NCI-H1930 (cell line): ENCODE measurements at regions not wholly inside any gene's neighbourhood (a gene's known extent, or its start where the extent isn't known, plus 50 kb on each side); places are given as distances from the start of the nearest gene placed in this dataset.
"Not testable (repeated sequence)": the region's sequence is repeated elsewhere in the genome, so short reads cannot be mapped to it uniquely, and the experiment has no call there.

Source experiments
- DNase-seq, 2 experiments: peaks; one replicate each; lab custom pipeline; 2025; lab: John Stamatoyannopoulos, UW

- DNase-seq = no peak
Measured at GRCh38 chr1:184854496-184855140, 100.0 kb upstream of the EDEM3 start.

- DNase-seq = no peak
Measured at GRCh38 chr1:184854036-184854435, 99.4 kb upstream of the EDEM3 start.

GRCh38 chr1:184851822-184852746, 97.4 kb upstream of the EDEM3 start:
- no peak for DNase-seq

GRCh38 chr1:184843732-184844495, 89.3 kb upstream of the EDEM3 start:
- no peak for DNase-seq

GRCh38 chr1:184840596-184840995, 85.9 kb upstream of the EDEM3 start:
- no peak for DNase-seq

- DNase-seq = no peak
Measured at GRCh38 chr1:184838504-184838951, 83.9 kb upstream of the EDEM3 start.

- DNase-seq = no peak
Measured at GRCh38 chr1:184836934-184837895, 82.6 kb upstream of the EDEM3 start.

- DNase-seq = no peak
Measured at GRCh38 chr1:184836141-184836540, 81.5 kb upstream of the EDEM3 start.

- not testable (repeated sequence) for DNase-seq
Measured at GRCh38 chr1:184833994-184834393, 79.3 kb upstream of the EDEM3 start.

- DNase-seq = no peak
Measured at GRCh38 chr1:184832517-184832916, 77.9 kb upstream of the EDEM3 start.

- not testable (repeated sequence) for DNase-seq
Measured at GRCh38 chr1:184829496-184829895, 74.8 kb upstream of the EDEM3 start.

GRCh38 chr1:184828369-184828717, 73.7 kb upstream of the EDEM3 start:
- no peak for DNase-seq

GRCh38 chr1:184827600-184828368, 73.1 kb upstream of the EDEM3 start:
- no peak for DNase-seq

GRCh38 chr1:184826001-184826400, 71.3 kb upstream of the EDEM3 start:
- no peak for DNase-seq

GRCh38 chr1:184825571-184825970, 70.9 kb upstream of the EDEM3 start:
- DNase-seq = no peak

- DNase-seq = no peak
Measured at GRCh38 chr1:184824691-184825323, 70.1 kb upstream of the EDEM3 start.

GRCh38 chr1:184823080-184823479, 68.4 kb upstream of the EDEM3 start:
- DNase-seq = no peak

GRCh38 chr1:184822267-184822666, 67.6 kb upstream of the EDEM3 start:
- DNase-seq = no peak

- no peak for DNase-seq
Measured at GRCh38 chr1:184821658-184822057, 67.0 kb upstream of the EDEM3 start.

GRCh38 chr1:184820956-184821355, 66.3 kb upstream of the EDEM3 start:
- no peak for DNase-seq
